T-cell (primary cell): ENCODE measurements at regions not wholly inside any gene's neighbourhood (a gene's known extent, or its start where the extent isn't known, plus 50 kb on each side); places are given as distances from the start of the nearest gene placed in this dataset.

ENCODE experiments used
- ATAC-seq, 4 experiments: fragments of 200-7000 bp in 3 of 4; fragments of 150-1000 bp in 1 of 4; cut with Tn5 transposase; replicated peaks in 1 of 4; 1 replicate in 3 of 4; 2 replicates in 1 of 4; pipeline ENCODE4 v1.10.0; 2021; ENCODE audit warnings: moderate library complexity in 3 of 4, mild to moderate bottlenecking in 2 of 4, moderate number of reproducible peaks in 1 of 4
- CTCF ChIA-PET, 2 donors: fragments of 300-600 bp; sonication (Branson Sonifier 250); formaldehyde crosslinking; loops; one replicate each; lab custom pipeline; 2022; ENCODE audit warnings: antibody characterized with exemption in 2 of 2; lab: Charles Lee
- POLR2A ChIA-PET, 2 donors: fragments of 300-600 bp; sonication (Branson Sonifier 250); formaldehyde crosslinking; loops; one replicate each; lab custom pipeline; 2022; ENCODE audit warnings: antibody characterized with exemption in 2 of 2; lab: Charles Lee
- DNase-seq, 35 experiments: peaks; one replicate each; pipeline versions ENCODE4 v3.0.0 to v3.0.0-alpha.2; 2013 to 2023
- H3K27ac ChIP-seq: one replicate; pipeline ENCODE4 v1.5.1; 2013; ENCODE audit warnings: low read length
- H3K27me3 ChIP-seq, 2 experiments: replicated peaks in 1 of 2; 1 replicate in 1 of 2; 2 replicates in 1 of 2; pipeline versions ENCODE4 v1.6.1 to v1.7.0; 2013; ENCODE audit warnings: low read length in 1 of 2, mixed read lengths in 1 of 2; ENCODE audit not compliant: control insufficient read depth in 2 of 2, insufficient read depth in 2 of 2; ENCODE audit errors: extremely low read depth in 1 of 2
- H3K36me3 ChIP-seq, 2 donors: 1 replicate in 1 of 2; 2 replicates in 1 of 2; pipeline versions ENCODE4 v1.6.1 to v1.7.0; 2013; ENCODE audit warnings: low read length in 1 of 2; ENCODE audit not compliant: control insufficient read depth in 2 of 2, insufficient read depth in 1 of 2; ENCODE audit errors: extremely low read depth in 1 of 2
- H3K4me1 ChIP-seq, 2 experiments: 1 replicate in 1 of 2; 2 replicates in 1 of 2; pipeline versions ENCODE4 v1.6.1 to v1.7.0; 2013; ENCODE audit warnings: low read length in 2 of 2, mixed read lengths in 1 of 2; ENCODE audit not compliant: insufficient read depth in 2 of 2, control insufficient read depth in 1 of 2; ENCODE audit errors: extremely low read depth in 1 of 2
- H3K4me3 ChIP-seq, 2 donors: 1 replicate in 1 of 2; 2 replicates in 1 of 2; pipeline versions ENCODE4 v1.5.1 to v1.7.0; 2013; ENCODE audit warnings: mild to moderate bottlenecking in 2 of 2, low read length in 1 of 2, moderate library complexity in 1 of 2; ENCODE audit not compliant: control insufficient read depth in 1 of 2; ENCODE audit errors: extremely low read depth in 1 of 2
- H3K9me3 ChIP-seq: 2 replicates; pipeline ENCODE4 v1.7.0; 2013
- H3K27ac Mint-ChIP-seq, 2 donors: one replicate each; pipeline ENCODE4 v1.8.0; 2020 to 2021; ENCODE audit warnings: mild to moderate bottlenecking in 2 of 2, mixed read lengths in 2 of 2
- H3K27me3 Mint-ChIP-seq, 2 donors: one replicate each; pipeline ENCODE4 v1.8.0; 2021 to 2022; ENCODE audit warnings: mixed read lengths in 2 of 2
- H3K36me3 Mint-ChIP-seq: one replicate; pipeline ENCODE4 v1.8.0; 2021; ENCODE audit warnings: mixed read lengths
- H3K4me1 Mint-ChIP-seq, 3 donors: one replicate each; pipeline ENCODE4 v1.8.0; 2020 to 2022; ENCODE audit warnings: mixed read lengths in 3 of 3, mild to moderate bottlenecking in 1 of 3
- H3K4me3 Mint-ChIP-seq, 3 donors: one replicate each; pipeline ENCODE4 v1.8.0; 2020 to 2022; ENCODE audit warnings: mild to moderate bottlenecking in 3 of 3, mixed read lengths in 3 of 3, moderate library complexity in 3 of 3
- H3K9me3 Mint-ChIP-seq, 3 donors: one replicate each; pipeline ENCODE4 v1.8.0; 2020 to 2022; ENCODE audit warnings: mixed read lengths in 3 of 3
- WGBS: methylation state at CpG from one replicate; pipeline ENCODE4 v1.1.5; 2013; ENCODE audit warnings: missing lambda C conversion rate; ENCODE audit not compliant: insufficient coverage; 5-methylcytosine and 5-hydroxymethylcytosine counted together

DNA sequence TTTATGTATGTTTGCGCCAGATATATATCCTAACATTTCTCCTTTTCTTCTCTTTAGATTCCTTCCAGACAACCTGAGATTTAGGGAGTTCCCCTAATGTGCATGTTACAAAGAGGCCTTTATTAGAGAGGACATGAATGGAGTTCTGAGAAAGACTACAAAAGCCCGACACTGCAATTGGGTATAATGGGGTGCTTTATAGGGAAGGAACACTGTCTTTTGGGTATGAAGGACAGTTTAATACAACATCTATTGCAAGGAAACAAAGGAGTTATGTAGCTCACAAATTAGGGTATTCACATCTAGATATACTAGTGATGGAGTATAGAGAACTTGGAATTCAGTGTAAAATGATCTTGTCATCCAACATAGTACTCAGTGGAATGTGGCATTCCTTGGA, 383.8 kb downstream of the FIGN start:
- Histone ChIP-seq H3K27ac (no peak overlapping the region), H3K27me3 (no peaks in the 10 kb centered on the region), H3K4me1 (no peaks in the 10 kb centered on the region), H3K9me3 (no peaks in the 10 kb centered on the region), H3K36me3 (no peaks in the 10 kb centered on the region), H3K4me3 (no peak overlapping the region)
- no peaks in the 10 kb centered on the region for H3K36me3 Mint-ChIP-seq
- ATAC-seq (no peak), DNase-seq (no peak)
- POLR2A ChIA-PET, result no interaction called here
- H3K4me3 Mint-ChIP-seq, result no peak overlapping the region
- CTCF ChIA-PET, result no interaction called here
- H3K4me1 Mint-ChIP-seq, result peaks cover 0 to 2% (median 0%) of the 10 kb centered on the region in 3 donors
- H3K27ac Mint-ChIP-seq, result no peak overlapping the region
- no CpG with 5 or more reads among the region's 2 CpGs for WGBS
- H3K27me3 Mint-ChIP-seq, result peaks cover 0 to 9% of the 10 kb centered on the region in 2 donors
- peaks cover 0 to 15% (median 3%) of the 10 kb centered on the region in 3 donors for H3K9me3 Mint-ChIP-seq

DNA sequence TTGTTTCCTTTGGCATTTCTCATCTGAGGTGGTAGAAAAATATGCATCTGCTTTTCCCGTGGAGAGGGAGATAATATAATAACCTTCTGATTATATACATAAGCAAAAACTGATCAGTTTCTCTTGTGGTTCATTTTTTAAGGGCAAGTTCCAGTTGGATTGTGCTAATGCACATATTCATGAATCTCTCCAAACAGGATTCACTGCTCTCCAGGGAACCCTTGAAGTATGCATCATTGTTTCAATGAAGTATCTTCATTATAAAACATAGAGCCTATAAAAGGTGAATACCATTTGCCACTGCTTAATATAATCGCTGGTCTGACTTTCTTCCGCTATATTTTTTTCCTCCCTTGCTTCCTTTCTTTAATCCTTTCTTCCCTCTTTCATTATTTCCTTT, 384.7 kb downstream of the FIGN start:
- ChIA-PET CTCF (no interaction called here), POLR2A (no interaction called here)
- ATAC-seq (no peak), DNase-seq (no peak)
- H3K4me3 Mint-ChIP-seq, result no peak overlapping the region
- no peak overlapping the region for H3K27ac Mint-ChIP-seq
- H3K36me3 Mint-ChIP-seq, result no peaks in the 10 kb centered on the region
- H3K4me1 Mint-ChIP-seq, result peaks cover 0 to 2% (median 0%) of the 10 kb centered on the region in 3 donors
- no CpG with 5 or more reads among the region's 3 CpGs for WGBS
- H3K9me3 Mint-ChIP-seq, result peaks cover 0 to 7% (median 3%) of the 10 kb centered on the region in 3 donors
- H3K4me1 ChIP-seq, result no peaks in the 10 kb centered on the region
- peaks cover 0 to 9% of the 10 kb centered on the region in 2 donors for H3K27me3 Mint-ChIP-seq
- H3K27ac ChIP-seq, result no peak overlapping the region
- H3K9me3 ChIP-seq, result no peaks in the 10 kb centered on the region
- H3K36me3 ChIP-seq, result no peaks in the 10 kb centered on the region
- no peak overlapping the region for H3K4me3 ChIP-seq
- H3K27me3 ChIP-seq, result no peaks in the 10 kb centered on the region

DNA sequence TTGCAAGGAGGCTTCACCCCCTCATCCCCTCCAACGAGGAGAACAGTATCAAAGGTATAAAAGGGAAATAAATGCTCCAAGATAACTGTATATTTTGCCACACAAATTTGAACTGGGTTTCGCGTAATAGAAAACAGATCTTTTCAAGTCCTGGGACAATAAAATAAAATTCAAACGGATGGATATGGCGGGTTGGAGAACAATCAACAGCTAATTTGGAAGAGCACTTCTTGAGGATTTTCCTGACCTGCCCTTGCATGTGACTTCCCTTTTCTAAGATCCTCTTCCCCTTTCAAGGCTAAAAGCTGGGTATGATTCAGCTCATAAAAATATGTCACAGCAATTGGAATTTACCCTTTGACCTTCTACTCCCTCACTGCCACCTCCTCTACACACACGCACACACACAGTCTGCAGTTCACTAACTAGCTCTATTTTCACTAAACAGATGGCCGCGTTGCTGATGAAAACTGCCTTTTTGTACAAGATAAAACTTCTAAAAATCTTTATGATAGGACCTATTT, 386.9 kb downstream of the FIGN start:
- H3K9me3 ChIP-seq, result no peaks in the 10 kb centered on the region
- H3K27me3 ChIP-seq, result no peaks in the 10 kb centered on the region
- Mint-ChIP-seq H3K9me3 (peaks cover 0 to 7% (median 0%) of the 10 kb centered on the region in 3 donors), H3K4me3 (peak overlapping the region in 1 of 3 donors; percentile 39), H3K27me3 (peaks cover 0 to 9% of the 10 kb centered on the region in 2 donors), H3K36me3 (no peaks in the 10 kb centered on the region), H3K4me1 (peaks cover 0 to 2% (median 0%) of the 10 kb centered on the region in 3 donors), H3K27ac (no peak overlapping the region)
- no peaks in the 10 kb centered on the region for H3K36me3 ChIP-seq
- CTCF ChIA-PET, result no interaction called here
- POLR2A ChIA-PET, result interaction anchor here in 1 of 2 donors (0.7 kb wide), 1 partner anchor 11 kb away, joined by 3 read pairs; no protein-coding TSS in a partner anchor
- H3K27ac ChIP-seq, result no peak overlapping the region
- no peaks in the 10 kb centered on the region for H3K4me1 ChIP-seq
- DNase-seq (no peak), ATAC-seq (no peak)
- no peak overlapping the region for H3K4me3 ChIP-seq
- 93% methylated on average over 5 of the region's 8 CpGs for WGBS

DNA sequence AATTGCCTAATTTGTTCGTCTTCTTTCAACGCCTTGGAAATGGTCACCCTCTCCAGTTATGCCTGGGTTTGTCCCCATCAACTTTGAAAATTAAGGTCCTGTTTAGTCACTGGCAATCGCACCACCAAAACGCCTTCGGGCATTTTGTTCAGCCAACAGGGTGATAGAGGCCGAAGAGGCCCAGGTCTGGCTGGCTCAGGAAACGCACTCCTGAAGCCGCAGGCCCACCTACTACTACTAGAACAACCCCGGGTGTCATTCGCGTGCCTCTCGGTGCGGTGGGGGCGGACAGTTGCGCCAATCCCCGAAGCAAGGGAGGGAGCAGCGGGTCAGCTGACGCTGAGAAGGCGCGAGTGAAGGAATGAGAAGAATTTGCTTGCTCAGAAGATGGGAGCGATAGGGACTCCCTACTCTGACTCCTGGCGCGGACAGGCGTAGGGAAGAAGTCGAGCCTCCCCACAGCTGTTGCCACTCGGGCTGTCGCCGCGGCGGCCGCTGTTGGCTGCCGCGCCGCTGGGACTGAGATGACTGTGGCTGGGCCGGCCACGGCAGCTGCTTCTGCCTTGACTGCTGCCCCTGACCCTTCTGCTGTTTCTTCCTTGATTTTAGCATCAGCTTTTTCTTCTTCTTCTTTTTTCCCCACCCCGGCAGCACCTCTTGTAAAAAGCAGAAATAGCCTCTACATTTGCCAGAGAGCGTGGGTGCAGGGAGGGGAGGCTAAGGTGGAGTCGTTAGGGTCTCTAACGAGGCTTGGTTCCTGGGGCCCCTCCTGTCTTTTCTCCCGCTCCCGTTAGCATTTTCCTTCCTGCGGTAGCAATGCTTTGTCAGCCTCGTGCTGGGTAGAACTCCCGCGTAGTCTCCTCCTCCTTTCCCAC, 387.6 kb downstream of the FIGN start:
- H3K9me3 ChIP-seq, result no peaks in the 10 kb centered on the region
- CTCF ChIA-PET, result interaction anchor here in 1 of 2 donors (1.0 kb wide), 1 partner anchor 1190 kb away, joined by 3 read pairs; no protein-coding TSS in a partner anchor
- H3K27me3 ChIP-seq, result no peaks in the 10 kb centered on the region
- WGBS, result 65% methylated on average over 25 of the region's 46 CpGs
- peak overlapping the region in 1 of 3 donors; percentile 39 for H3K4me3 Mint-ChIP-seq
- H3K27me3 Mint-ChIP-seq, result peaks cover 0 to 9% of the 10 kb centered on the region in 2 donors
- no peak overlapping the region for H3K4me3 ChIP-seq
- no peaks in the 10 kb centered on the region for H3K36me3 ChIP-seq
- no peak overlapping the region for H3K27ac Mint-ChIP-seq
- H3K9me3 Mint-ChIP-seq, result peaks cover 0 to 5% (median 0%) of the 10 kb centered on the region in 3 donors
- no peaks in the 10 kb centered on the region for H3K4me1 ChIP-seq
- H3K4me1 Mint-ChIP-seq, result peaks cover 0 to 2% (median 0%) of the 10 kb centered on the region in 3 donors
- no peaks in the 10 kb centered on the region for H3K36me3 Mint-ChIP-seq
- H3K27ac ChIP-seq, result no peak overlapping the region
- ATAC-seq, result no peak
- POLR2A ChIA-PET, result interaction anchor here in 1 of 2 donors (0.7 kb wide), 1 partner anchor 12 kb away, joined by 3 read pairs; no protein-coding TSS in a partner anchor
- DNase-seq, result peak in 1 of 35 experiments; percentile 0

DNA sequence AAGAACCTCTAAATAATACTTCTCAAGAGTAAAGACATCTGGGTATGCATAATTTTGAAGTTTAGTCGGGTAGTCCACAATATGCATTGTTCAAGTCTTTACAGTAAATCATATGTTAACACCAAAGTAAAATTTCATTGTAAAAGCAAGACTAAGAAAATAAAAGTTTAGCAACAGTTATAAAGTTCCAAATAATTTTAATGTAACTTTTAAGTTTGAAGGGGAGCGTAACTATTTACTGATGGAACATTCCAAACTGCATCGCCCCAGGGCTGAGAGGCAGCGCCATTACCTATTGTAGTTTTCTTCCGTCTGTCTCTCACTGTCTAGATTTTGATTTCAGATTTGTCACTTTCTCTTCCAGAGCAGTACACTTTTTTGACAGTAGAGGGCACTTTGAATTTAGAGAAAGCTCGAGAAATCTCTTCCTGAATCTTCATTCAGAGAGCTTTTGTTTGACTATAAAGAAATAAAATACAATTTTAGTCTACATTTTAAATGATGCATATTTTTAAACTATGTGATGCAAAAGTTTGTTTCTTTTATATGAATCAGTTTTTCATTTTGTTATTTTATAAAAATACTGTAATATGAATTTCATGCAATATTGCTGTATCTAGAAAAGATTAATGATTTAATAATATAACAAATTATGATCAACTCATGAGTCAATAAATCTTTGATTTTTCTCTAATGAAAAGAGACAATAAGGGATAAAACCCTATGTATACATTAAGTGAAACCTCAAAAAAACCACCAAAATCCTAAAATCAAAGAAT, 389.8 kb downstream of the FIGN start:
- no peak overlapping the region for H3K27ac ChIP-seq
- H3K27ac Mint-ChIP-seq, result no peak overlapping the region
- WGBS, result no CpG with 5 or more reads among the region's 6 CpGs

DNA sequence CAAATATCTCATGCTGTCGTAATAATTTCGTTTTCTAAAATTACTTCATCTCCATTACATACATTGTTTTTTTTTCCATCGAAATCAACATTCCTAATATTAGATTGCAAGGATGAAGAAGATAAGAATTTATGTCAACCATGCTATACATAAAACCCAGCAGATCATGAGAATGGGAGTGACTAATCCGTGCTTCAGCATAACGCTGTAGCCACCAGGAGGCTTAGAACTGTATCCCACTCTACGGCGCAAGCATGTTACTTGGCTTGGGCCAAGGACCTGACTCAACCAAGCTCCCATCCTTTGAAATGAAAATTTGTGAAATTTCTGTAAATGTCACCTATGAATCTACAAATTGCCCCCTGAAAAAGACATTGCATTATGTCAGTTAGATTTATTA, 392.5 kb downstream of the FIGN start:
- CTCF ChIA-PET, result no interaction called here
- H3K36me3 Mint-ChIP-seq, result no peaks in the 10 kb centered on the region
- no peak overlapping the region for H3K27ac Mint-ChIP-seq
- no peaks in the 10 kb centered on the region for H3K4me1 Mint-ChIP-seq
- H3K4me1 ChIP-seq, result no peaks in the 10 kb centered on the region
- WGBS, result 70% methylated on average over 2 of the region's 7 CpGs
- POLR2A ChIA-PET, result no interaction called here
- ATAC-seq, result no peak
- no peaks in the 10 kb centered on the region for H3K9me3 ChIP-seq
- no peaks in the 10 kb centered on the region for H3K27me3 Mint-ChIP-seq
- H3K27ac ChIP-seq, result no peak overlapping the region
- peaks cover 0 to 6% (median 0%) of the 10 kb centered on the region in 3 donors for H3K9me3 Mint-ChIP-seq
- no peak for DNase-seq
- H3K4me3 ChIP-seq, result no peak overlapping the region
- no peaks in the 10 kb centered on the region for H3K27me3 ChIP-seq
- H3K36me3 ChIP-seq, result no peaks in the 10 kb centered on the region
- no peak overlapping the region for H3K4me3 Mint-ChIP-seq

More for the DNA sequence above, 389.8 kb downstream of the FIGN start:
- ChIA-PET POLR2A (no interaction called here), CTCF (no interaction called here)
- Mint-ChIP-seq H3K9me3 (peaks cover 0 to 6% (median 0%) of the 10 kb centered on the region in 3 donors), H3K4me3 (no peak overlapping the region), H3K27me3 (peaks cover 0 to 9% of the 10 kb centered on the region in 2 donors), H3K36me3 (no peaks in the 10 kb centered on the region), H3K4me1 (peaks cover 0 to 2% (median 0%) of the 10 kb centered on the region in 3 donors)
- no peaks in the 10 kb centered on the region for H3K9me3 ChIP-seq
- no peak overlapping the region for H3K4me3 ChIP-seq
- H3K27me3 ChIP-seq, result no peaks in the 10 kb centered on the region
- no peaks in the 10 kb centered on the region for H3K36me3 ChIP-seq
- peak in 1 of 35 experiments; percentile 2 for DNase-seq
- no peaks in the 10 kb centered on the region for H3K4me1 ChIP-seq
- ATAC-seq, result no peak
